MM.1S (cell line): ENCODE measurements at regions not wholly inside any gene's neighbourhood (a gene's known extent, or its start where the extent isn't known, plus 50 kb on each side); places are given as distances from the start of the nearest gene placed in this dataset.

ENCODE experiments used
- DNase-seq: peaks from one replicate; pipeline ENCODE4 v3.0.0-alpha.2; 2015
- H2AFZ ChIP-seq: fragments of 300-600 bp; sonication (generic); 2 replicates; pipeline ENCODE4 v1.6.0; 2016; ENCODE audit warnings: antibody characterized with exemption, low read length
- H3F3A ChIP-seq: fragments of 300-600 bp; sonication (generic); 2 replicates; pipeline ENCODE4 v1.6.1; 2016; ENCODE audit warnings: mild to moderate bottlenecking, antibody characterized with exemption, low read length, moderate library complexity, mixed read lengths; ENCODE audit not compliant: insufficient read depth
- H3K27ac ChIP-seq: fragments of 300-600 bp; sonication (generic); 2 replicates; pipeline ENCODE4 v1.5.1; 2016; ENCODE audit warnings: mild to moderate bottlenecking, low read length
- H3K27me3 ChIP-seq: fragments of 300-600 bp; sonication (generic); replicated peaks from 2 replicates; pipeline ENCODE4 v1.6.0; 2016; ENCODE audit warnings: low read length; ENCODE audit not compliant: insufficient read depth
- H3K36me3 ChIP-seq: fragments of 300-600 bp; sonication (generic); replicated peaks from 2 replicates; pipeline ENCODE4 v1.6.1; 2016; ENCODE audit warnings: mild to moderate bottlenecking, low read length, mixed read lengths; ENCODE audit not compliant: insufficient read depth
- H3K4me1 ChIP-seq: fragments of 300-600 bp; sonication (generic); 2 replicates; pipeline ENCODE4 v1.6.1; 2016; ENCODE audit warnings: low read length, mixed read lengths
- H3K4me2 ChIP-seq: fragments of 300-600 bp; sonication (generic); 2 replicates; pipeline ENCODE4 v1.6.0; 2016; ENCODE audit warnings: low read depth, low read length
- H3K4me3 ChIP-seq: fragments of 300-600 bp; sonication (generic); 2 replicates; pipeline ENCODE4 v1.5.1; 2016; ENCODE audit warnings: low read length, mixed read lengths
- H3K79me2 ChIP-seq: fragments of 300-600 bp; sonication (generic); 2 replicates; pipeline ENCODE4 v1.6.1; 2016; ENCODE audit warnings: mixed run types, low read length, mixed read lengths
- H3K9ac ChIP-seq: fragments of 300-600 bp; sonication (generic); 2 replicates; pipeline ENCODE4 v1.6.1; 2016; ENCODE audit warnings: low read length, mixed read lengths
- H3K9me2 ChIP-seq: fragments of 300-600 bp; sonication (generic); replicated peaks from 2 replicates; pipeline ENCODE4 v1.6.1; 2016; ENCODE audit warnings: mild to moderate bottlenecking, low read length, mixed read lengths; ENCODE audit not compliant: insufficient read depth
- H3K9me3 ChIP-seq: fragments of 300-600 bp; sonication (generic); replicated peaks from 2 replicates; pipeline ENCODE4 v1.6.1; 2016; ENCODE audit warnings: mild to moderate bottlenecking, low read length, mixed read lengths; ENCODE audit not compliant: insufficient read depth
- H4K20me1 ChIP-seq: fragments of 300-600 bp; sonication (generic); 2 replicates; pipeline ENCODE4 v1.6.1; 2016; ENCODE audit warnings: mild to moderate bottlenecking, low read length, moderate library complexity, mixed read lengths; ENCODE audit not compliant: insufficient read depth
- CTCF ChIP-seq: fragments of 300-600 bp; sonication (generic); IDR thresholded peaks from 2 replicates; pipeline ENCODE4 v1.5.1; 2016; ENCODE audit warnings: antibody characterized with exemption, low read length, mixed read lengths
- EZH2 ChIP-seq: fragments of 300-600 bp; sonication (generic); optimal IDR thresholded peaks from 2 replicates; pipeline ENCODE3; 2017; ENCODE audit warnings: low read depth, mild to moderate bottlenecking, antibody characterized with exemption, low read length, mixed read lengths
- EZH2phosphoT487 ChIP-seq: fragments of 300-600 bp; sonication (generic); IDR thresholded peaks from 2 replicates; pipeline ENCODE4 v1.6.1; 2018; ENCODE audit warnings: antibody characterized with exemption, low read length

- H2AFZ ChIP-seq, result no peak overlapping the region
- no peak overlapping the region for H3K4me3 ChIP-seq
- no peaks in the 10 kb centered on the region for H3K9me2 ChIP-seq
- H3K27ac ChIP-seq, result no peak overlapping the region
- no peaks in the 10 kb centered on the region for H3K36me3 ChIP-seq
- H3F3A ChIP-seq, result no peaks in the 10 kb centered on the region
- H3K4me2 ChIP-seq, result no peak overlapping the region
- no peaks in the 10 kb centered on the region for H3K79me2 ChIP-seq
- no peaks in the 10 kb centered on the region for H3K4me1 ChIP-seq
- no peak for DNase-seq
- no peaks in the 10 kb centered on the region for H4K20me1 ChIP-seq
- no peak overlapping the region for H3K9ac ChIP-seq
- H3K9me3 ChIP-seq, result no peaks in the 10 kb centered on the region
- TF ChIP-seq CTCF (no peak), EZH2 (no peak), EZH2phosphoT487 (no peak)
- no peaks in the 10 kb centered on the region for H3K27me3 ChIP-seq
Measured at GRCh38 chr6:82772851-82773717, 292.6 kb downstream of the UBE3D start.

GRCh38 chr6:82775361-82775760 lies 290.3 kb downstream of the UBE3D start:
- Histone ChIP-seq H3F3A (no peaks in the 10 kb centered on the region), H3K79me2 (no peaks in the 10 kb centered on the region), H4K20me1 (no peaks in the 10 kb centered on the region), H3K4me1 (no peaks in the 10 kb centered on the region), H3K9ac (no peak overlapping the region), H3K4me3 (no peak overlapping the region), H2AFZ (no peak overlapping the region), H3K9me3 (no peaks in the 10 kb centered on the region), H3K36me3 (no peaks in the 10 kb centered on the region), H3K27ac (no peak overlapping the region), H3K4me2 (no peak overlapping the region), H3K27me3 (no peaks in the 10 kb centered on the region), H3K9me2 (no peaks in the 10 kb centered on the region)
- TF ChIP-seq EZH2, result no peak
- no peak for TF ChIP-seq CTCF
- TF ChIP-seq EZH2phosphoT487, result no peak
- no peak for DNase-seq

- no peaks in the 10 kb centered on the region for H3K9me2 ChIP-seq
- no peak for DNase-seq
- H3K4me3 ChIP-seq, result no peak overlapping the region
- no peak overlapping the region for H3K4me2 ChIP-seq
- no peak overlapping the region for H3K9ac ChIP-seq
- H3K79me2 ChIP-seq, result no peaks in the 10 kb centered on the region
- H3K27me3 ChIP-seq, result no peaks in the 10 kb centered on the region
- H3K27ac ChIP-seq, result no peak overlapping the region
- no peaks in the 10 kb centered on the region for H3K4me1 ChIP-seq
- H3K36me3 ChIP-seq, result no peaks in the 10 kb centered on the region
- no peaks in the 10 kb centered on the region for H4K20me1 ChIP-seq
- H2AFZ ChIP-seq, result no peak overlapping the region
- no peaks in the 10 kb centered on the region for H3K9me3 ChIP-seq
- TF ChIP-seq EZH2 (no peak), EZH2phosphoT487 (no peak), CTCF (no peak)
- H3F3A ChIP-seq, result no peaks in the 10 kb centered on the region
Measured at GRCh38 chr6:82775981-82776380, 289.7 kb downstream of the UBE3D start.
